HepG2 (cell line): ENCODE measurements at regions not wholly inside any gene's neighbourhood (a gene's known extent, or its start where the extent isn't known, plus 50 kb on each side); places are given as distances from the start of the nearest gene placed in this dataset.

Experiments
- CBFB ChIP-seq: sonication (generic); formaldehyde crosslinking; IDR thresholded peaks from 2 replicates; pipeline ENCODE4 v1.4.0; 2020; ENCODE audit warnings: missing genetic modification reagents
- FLYWCH1 ChIP-seq: sonication (generic); formaldehyde crosslinking; IDR thresholded peaks from 2 replicates; pipeline ENCODE4 v1.8.1; 2023; ENCODE audit warnings: mild to moderate bottlenecking, missing genetic modification reagents
- MZF1 ChIP-seq: sonication (generic); formaldehyde crosslinking; IDR thresholded peaks from 2 replicates; pipeline ENCODE4 v1.8.1; 2023; ENCODE audit warnings: mild to moderate bottlenecking, missing genetic modification reagents, borderline replicate concordance
- NR0B2 ChIP-seq: sonication (generic); formaldehyde crosslinking; IDR thresholded peaks from 2 replicates; pipeline ENCODE4 v1.4.0; 2020; ENCODE audit warnings: mild to moderate bottlenecking, missing genetic modification reagents
- TBP ChIP-seq: sonication (generic); formaldehyde crosslinking; IDR thresholded peaks from 2 replicates; pipeline ENCODE4 v1.5.0; 2020; ENCODE audit warnings: missing genetic modification reagents

DNA sequence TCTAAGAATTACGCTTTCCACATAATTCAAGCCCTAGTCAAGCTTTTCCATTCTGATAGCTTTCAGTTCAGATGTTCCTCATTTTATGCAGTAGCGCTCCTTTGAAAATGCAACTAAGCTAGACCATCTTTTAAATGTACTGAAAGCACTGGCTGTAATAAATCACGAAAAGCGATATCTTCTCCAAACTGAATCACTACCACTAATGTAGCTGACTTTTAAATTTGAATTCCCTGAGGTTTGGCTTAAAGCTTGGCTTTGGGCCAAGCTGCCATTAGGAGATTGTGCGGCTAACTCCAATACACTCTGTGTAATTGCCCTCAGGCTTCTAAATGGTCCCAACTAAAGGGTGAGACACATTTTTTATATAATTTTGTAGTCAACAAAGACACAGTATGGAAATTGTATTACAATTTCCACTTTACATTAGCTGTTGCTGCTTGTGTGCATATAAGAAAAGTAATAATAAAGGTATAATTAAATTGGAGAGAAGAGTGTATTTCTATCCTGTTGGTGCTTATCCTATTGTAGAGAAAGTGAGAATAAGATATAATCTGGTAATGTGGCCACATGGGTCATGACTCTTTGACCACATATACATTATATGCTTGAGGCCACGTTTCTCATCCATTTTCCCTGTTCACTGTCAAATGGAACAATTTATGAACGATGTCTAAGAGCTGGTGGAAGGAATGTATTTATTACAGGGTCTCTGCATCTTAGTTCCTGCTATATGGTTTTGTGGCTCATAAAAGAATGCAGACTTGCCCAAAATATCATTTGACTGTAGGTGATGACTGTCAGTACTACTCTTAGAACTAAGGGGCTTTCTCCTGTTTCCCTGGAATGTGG, 118.7 kb upstream of the TAF11L2 start:
- no peak for TF ChIP-seq MZF1 (CRISPR knock-in tag)
- TF ChIP-seq CBFB (CRISPR knock-in tag): no peak
- no peak for TF ChIP-seq FLYWCH1
- TF ChIP-seq TBP (CRISPR knock-in tag): no peak
- TF ChIP-seq NR0B2 (CRISPR knock-in tag): no peak
